GM18858 (cell line): ENCODE measurements at regions not wholly inside any gene's neighbourhood (a gene's known extent, or its start where the extent isn't known, plus 50 kb on each side); places are given as distances from the start of the nearest gene placed in this dataset.
"Not testable (repeated sequence)": the region's sequence is repeated elsewhere in the genome, so short reads cannot be mapped to it uniquely, and the experiment has no call there.

Source experiments
- ATAC-seq: cut with Tn5 transposase; IDR thresholded peaks from one replicate; pipeline ENCODE4 v1.9.1; 2021; ENCODE audit not compliant: unreplicated experiment

- no peak for ATAC-seq
These were observed 54.8 kb upstream of the HMGB1 start for GRCh38 chr13:30520571-30520970.

- ATAC-seq: no peak
These were observed 57.5 kb upstream of the HMGB1 start for GRCh38 chr13:30523211-30523610.

- ATAC-seq: not testable (repeated sequence)
These were observed 58.1 kb upstream of the HMGB1 start for GRCh38 chr13:30523817-30524216.

- ATAC-seq: not testable (repeated sequence)
These were observed 59.5 kb upstream of the HMGB1 start for GRCh38 chr13:30525212-30525611.

- no peak for ATAC-seq
These were observed 61.1 kb upstream of the HMGB1 start for GRCh38 chr13:30526612-30527495.

DNA sequence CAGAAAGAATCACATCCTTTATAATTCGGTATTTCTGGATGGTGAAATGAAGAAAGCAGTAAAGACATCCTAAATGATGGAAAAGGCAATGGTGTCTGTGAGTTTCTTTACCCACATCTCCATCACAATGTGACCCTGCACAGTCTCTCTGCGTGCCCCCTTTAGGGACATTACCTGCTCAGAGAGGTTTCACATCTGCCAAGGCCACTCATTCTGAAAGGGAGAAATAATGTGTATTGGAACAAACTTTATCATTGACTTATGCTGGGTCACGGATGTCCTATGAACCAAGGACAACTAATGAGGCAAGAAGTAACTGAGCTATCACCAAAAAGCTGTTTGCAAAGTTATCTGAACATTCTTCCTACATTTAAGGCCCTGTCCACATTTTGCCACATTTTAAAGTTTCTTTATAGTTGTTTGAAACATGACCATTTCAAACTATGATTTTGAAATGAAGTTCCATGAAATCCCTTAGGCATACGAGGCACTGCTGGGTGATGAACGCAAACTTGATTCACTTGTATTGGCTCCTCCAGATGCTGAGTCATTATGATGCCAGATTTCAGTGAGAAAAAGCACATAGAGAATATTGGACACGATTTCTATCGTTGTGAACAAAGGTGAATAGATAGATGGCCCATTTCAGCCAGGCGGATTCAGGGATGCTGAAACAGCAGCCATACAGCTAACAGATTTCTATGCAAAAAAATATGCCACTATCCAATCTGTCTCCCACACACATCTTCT, 63.5 kb upstream of the HMGB1 start:
- ATAC-seq: peak; percentile 93

DNA sequence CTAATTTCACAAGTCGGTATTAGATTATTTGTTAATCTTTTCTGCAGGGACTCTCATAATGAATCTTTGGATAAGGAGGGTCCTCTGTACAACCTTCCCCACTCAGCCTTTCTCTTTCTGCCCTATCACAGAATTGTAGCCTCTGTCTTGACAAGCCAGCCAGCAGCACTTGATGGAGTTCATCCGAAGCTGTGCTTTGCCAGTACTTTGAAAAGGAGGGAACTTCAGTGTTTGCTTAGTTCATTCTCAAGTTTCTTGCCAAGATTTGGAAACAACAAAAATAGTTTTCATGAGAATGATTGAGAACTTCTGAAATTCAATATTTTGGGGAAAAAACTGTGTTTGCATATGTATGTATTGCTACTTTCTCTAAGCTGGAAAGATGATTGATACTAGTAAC, 69.3 kb upstream of the HMGB1 start:
- ATAC-seq: no peak

DNA sequence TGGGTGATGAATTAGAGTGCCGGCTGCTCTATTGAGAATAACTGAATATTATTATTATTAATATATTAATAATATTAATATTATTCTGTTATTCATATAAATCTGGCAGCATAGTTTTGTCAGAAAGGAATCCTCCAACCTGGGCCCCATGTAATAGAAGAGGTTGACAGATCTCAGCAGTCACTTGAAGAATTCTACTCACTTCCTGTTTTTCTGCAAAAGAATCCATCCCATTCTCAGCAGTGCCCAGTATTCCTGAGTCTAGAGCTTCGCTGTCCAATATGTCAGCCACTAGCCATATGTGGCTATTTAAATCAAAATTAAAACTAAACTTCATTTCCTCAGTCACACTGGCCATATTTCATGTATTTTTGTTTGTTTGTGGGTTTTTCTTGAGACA, 72.4 kb upstream of the USPL1 start:
- no peak for ATAC-seq

GRCh38 chr13:30548046-30548445, 69.7 kb upstream of the USPL1 start:
- ATAC-seq: not testable (repeated sequence)

- ATAC-seq: no peak
These were observed 66.5 kb upstream of the USPL1 start for GRCh38 chr13:30551189-30551588.

DNA sequence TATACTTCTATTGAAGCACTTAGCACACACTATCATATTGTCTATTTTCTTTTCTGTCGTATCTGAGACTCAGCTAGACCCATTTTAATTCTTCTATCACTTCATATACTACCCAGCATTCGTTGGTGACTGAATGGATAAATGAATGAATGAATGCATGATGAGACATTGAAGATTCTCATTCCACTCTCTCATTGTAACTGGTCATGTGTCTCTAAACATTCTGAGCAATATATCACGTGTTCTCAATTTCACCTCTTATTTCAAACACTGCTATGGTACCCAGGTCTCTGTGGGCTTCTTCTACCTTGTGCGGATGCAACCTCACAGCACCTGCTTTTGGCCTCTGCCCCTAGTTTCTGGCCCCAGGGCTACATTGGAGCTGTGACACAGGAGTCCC, 65.2 kb upstream of the USPL1 start:
- no peak for ATAC-seq

GRCh38 chr13:30559274-30559673, 58.4 kb upstream of the USPL1 start:
- ATAC-seq: no peak

DNA sequence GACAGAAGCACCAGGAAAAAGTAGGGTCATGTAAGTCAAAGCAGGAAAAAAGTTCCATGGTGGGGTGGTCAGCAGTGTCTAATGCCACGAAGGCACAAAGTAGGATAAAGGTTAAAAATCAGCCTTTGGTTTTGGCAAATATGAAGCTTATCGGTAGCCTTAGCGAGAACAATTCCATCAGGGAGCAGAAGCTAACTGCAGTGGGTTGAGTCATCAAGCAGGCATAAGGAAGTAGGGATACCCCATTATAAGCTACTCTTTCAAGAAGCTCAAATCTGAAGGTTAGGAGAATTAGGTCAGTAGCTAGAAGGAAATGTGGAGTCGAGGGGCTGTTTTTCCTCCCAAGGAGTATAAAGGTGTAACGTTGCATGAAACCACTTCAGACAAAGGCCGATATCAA, 57.5 kb upstream of the USPL1 start:
- ATAC-seq: no peak

DNA sequence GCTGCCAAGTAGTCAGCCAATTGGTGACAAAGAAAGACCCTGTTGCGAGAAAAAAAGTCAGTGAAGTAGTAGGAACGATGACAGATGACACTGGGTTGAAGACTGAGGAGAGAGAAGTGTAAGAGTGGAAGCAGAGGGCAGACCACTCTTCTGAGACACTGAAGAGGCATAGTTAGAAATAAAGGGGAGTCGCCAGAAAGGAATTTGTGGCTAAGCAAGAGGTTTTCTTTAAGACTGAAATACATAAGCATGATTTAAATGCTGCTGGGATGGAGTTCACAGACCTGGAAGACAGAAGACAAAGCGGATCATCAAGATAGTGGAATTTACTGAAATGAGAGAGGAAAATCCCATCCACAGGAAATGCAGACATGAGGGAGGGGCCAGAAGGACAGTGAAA, 56.2 kb upstream of the USPL1 start:
- no peak for ATAC-seq

- no peak for ATAC-seq
These were observed 53.2 kb upstream of the USPL1 start for GRCh38 chr13:30564489-30564888.

DNA sequence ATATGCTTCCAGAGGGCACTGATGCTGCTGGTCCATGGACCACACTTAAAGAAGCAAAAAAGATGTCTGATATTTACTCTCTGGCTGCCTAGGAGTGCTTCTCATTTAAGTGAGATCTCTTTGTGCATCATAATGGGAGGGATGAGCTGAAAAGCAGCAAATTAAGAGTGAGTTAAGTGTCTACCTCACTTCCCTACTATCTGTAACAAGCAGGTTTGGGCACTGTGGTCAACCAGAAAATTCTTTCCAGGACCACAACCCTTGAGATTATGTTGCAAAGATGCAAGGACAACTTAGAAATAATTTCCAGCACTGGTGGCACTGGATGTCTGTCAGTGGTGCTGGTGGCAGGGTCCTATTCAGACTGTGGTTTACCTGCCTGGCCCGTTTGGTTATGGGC, 52.1 kb upstream of the USPL1 start:
- no peak for ATAC-seq

DNA sequence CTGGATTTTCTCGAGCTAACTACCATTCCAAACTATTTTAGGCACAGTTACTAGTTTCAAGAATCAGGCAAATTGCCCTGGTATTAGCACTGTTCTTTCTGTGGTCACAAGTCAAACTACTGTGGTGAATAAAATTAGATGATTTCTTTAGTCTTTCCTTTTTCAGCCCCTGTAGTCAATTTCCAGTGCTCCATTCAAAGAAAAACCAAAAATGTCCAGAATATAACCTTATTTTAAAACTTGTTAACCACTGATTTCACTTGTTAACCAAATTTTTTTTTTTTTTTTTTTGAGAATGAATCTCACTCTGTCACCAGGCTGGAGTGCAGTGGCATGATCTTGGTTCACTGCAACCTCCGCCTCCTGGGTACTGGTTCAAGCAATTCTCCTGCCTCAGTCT, 50.6 kb upstream of the USPL1 start:
- no peak for ATAC-seq
